GM18498 (cell line): ENCODE measurements at regions not wholly inside any gene's neighbourhood (a gene's known extent, or its start where the extent isn't known, plus 50 kb on each side); places are given as distances from the start of the nearest gene placed in this dataset.

Experiments used
- ATAC-seq: cut with Tn5 transposase; IDR thresholded peaks from one replicate; pipeline ENCODE4 v1.9.1; 2021; ENCODE audit warnings: mild to moderate bottlenecking, moderate library complexity; ENCODE audit not compliant: unreplicated experiment

DNA sequence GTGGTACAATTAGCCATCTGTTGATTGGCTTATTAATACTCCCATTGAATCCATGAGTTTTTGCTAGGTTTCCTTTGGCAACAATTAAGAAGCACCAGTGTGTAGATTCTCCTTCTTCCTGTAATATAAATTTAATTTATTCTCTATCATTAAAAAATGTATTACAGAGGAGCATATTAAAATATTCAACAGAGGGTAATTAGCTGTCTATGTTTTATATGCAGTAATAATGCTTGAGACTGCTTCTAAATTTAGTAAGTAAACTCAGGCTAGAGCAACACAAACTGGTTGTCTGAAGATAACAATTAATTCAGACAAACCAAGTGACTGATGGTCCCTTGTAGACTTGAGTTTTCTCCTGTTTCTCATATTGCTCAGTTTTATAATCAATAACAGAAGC lies 192.4 kb downstream of the FAT4 start:
- ATAC-seq = no peak

DNA sequence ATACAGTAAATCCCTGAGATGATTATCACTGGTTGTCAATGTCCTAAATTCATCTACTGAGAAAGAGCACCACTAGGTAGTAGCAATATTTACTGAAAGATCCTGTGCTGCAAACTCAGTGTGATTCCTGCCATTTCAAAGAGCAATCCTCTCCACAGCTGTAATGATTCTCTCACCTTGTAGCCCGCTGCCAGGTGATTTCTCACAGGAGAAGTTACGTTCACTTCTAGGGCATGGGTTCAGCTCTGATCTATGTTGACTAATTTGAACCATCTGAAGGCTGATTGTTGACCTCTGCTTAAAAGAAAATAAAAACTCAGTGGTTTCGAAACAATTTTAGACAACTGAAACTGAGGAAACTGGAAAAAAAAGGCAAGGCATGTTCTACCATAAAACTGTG lies 197.0 kb downstream of the FAT4 start:
- ATAC-seq = no peak

DNA sequence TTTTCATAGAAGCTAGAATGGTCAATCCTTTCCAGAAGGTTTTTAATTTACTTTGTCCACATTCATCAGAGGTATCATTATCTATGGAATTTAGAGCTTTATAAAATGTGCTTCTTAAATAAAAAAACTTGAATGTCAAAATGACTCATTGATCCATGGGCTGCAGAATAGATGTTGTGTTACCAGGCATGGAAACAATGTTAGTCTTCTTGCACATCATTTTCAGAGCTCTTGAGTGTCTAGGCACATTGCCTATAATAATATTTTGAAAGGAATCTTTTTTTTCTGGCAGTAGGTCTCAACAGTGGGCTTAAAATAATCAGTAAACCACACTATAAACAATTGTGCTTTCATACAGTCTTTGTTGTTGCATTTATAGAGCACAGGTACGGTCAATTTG lies 200.3 kb downstream of the FAT4 start:
- ATAC-seq = no peak

DNA sequence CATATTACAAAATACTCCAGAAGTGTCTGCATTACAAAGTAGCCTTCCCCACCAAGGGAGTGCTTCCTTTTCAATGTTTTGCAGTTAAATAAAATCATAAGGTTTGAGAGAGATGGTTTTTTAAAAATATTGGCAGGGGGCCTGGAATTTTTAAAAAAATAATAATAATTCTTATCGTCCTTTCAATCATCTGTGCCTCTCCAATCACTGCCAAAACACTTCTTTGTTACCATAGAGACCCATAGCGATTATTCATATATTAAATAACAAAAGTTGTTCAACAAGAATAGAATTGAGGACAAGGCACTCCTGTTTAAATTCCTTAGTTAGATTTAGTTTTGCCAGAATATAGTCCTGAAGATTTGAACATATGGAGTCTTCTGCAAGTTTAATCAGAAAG lies 203.1 kb downstream of the FAT4 start:
- no peak for ATAC-seq

DNA sequence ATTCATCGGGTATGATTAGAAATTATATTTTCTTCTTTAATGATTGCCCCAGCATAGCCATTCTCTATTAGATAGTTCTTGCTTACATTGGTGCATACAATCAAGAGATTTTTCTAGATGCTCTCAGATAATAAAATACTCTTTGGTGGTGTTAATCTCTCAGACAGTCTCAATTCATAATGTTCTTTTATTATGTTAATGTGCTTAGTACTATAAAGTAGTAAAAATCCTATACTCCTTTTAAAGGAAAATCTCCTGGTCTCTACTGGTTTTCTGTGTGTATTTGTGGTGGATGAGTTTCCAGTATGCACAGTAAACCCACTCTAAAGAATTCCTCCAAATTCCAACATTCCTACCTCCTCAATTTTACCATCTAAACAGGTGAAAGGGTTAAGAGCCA lies 203.5 kb downstream of the FAT4 start:
- no peak for ATAC-seq

DNA sequence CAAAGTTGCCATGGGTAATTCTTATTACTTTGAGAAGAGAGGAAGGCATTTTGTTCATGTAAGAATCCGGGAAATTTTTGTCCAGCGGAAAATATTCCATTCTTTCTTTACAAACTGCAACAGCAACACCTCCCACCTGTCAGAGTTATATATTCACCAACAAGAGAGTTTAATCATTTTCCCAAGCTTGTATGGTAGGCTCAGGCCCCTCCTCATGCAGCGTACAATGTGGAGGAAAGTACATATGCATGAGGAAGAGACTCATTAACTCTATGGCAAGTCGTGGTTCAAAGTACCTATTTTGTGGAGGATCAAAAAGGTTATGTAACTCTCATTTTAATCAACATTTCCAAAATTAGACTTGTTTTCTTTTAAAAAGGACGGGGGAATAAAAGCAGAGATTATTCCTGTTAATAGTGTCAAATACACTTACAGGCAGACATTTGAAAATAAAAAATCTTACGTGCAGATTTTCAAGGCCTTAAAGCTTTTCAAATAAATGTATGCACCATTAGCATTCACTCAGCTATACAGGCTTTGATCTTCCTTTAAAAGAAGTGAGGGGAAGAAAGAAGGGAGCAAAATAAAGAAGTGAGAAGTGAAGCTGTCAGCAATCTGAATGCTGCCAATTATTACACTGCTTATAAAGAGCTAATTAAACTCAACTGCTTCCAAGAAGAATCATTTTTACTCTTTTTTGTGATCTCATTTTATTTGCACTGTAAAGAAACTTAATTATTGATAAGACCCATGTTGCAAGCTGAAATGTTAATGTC lies 204.8 kb downstream of the FAT4 start:
- no peak for ATAC-seq

DNA sequence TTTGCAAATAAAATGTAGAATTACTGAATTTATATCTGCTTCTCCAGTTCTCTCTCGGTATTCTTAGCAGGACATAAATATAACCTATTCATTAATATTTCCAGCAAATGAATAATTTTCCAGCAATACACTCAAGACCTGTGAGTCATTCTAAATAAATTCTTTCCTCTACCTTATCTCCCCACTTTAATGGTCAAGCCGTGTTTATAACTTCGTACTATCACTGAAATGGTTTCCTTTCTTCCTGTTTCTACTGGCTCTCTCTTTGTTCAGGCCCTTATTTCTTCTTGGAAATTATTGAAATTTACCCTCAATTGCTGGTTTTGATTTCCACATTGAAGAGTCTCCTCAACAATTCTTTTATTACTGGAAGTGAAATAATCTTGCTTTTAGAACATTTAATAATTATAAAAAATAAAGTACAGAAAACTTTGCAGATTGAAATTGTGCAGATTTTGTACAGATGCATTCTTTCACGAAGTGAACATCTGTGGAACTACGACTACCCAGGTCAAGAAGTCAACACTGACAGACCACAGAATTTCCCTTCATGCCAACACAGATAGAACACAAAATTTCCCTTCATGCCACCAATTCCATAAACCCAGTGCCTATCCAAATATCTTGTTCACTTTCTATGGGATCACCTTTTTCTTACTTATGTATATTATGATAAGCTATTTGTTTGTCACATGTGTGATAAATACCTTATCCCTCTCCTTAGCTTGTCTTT lies 205.7 kb downstream of the FAT4 start:
- ATAC-seq = no peak

DNA sequence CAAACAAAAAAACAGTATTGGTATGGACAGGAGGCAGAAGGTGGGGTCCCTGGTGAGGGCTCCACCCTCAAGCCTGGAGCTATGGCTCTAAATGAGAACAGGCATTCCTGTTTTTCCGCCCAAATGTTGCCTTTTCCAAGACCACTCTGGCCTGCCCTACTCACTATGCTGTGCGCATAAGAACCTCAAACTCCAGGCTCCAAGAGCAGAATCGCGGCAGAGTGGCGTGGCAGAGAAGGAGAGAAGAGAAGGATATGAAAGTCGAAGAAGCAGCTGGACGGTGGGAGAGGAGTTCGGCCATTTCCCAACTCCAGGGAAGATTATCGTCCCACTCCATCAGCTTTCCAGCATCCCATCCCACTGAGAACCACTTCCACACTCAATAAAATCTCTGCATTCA lies 207.8 kb downstream of the FAT4 start:
- no peak for ATAC-seq

DNA sequence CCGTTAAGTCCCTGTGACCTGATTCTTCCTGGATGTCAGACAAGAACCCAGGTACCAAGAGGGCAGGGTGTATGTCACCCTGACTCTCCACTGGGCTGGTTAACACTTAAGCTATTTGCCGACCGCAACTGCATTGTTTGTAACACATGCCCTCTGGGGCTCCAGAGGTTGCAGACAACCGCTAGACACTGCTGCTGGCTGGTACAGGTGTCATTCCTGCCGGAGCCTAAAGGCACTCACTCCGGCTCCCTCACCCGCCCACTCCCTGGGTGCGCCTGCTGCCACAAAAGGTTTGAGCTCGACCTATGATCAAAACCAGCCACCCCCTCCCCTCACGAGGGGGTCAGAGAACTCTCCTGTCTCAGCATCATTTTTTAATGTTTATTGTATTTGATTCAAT lies 208.2 kb downstream of the FAT4 start:
- ATAC-seq = no peak

DNA sequence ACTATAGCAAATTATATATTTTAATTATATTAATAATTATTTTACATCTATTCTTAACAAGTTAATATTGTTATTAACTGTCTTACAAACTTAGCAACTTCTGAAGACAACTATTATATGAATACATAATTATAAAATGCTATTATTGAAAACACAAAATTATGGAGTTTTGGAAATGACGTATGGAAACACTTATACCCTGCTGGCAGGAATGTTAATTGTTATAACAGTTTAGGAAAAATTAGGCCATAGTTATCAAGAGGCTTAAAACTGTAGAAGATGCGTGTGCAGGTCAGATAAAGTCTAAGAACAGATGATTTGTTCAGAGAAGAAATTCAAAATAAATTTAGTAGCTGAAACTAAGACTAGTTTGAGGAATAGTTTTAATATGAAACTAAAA lies 211.7 kb downstream of the FAT4 start:
- no peak for ATAC-seq

DNA sequence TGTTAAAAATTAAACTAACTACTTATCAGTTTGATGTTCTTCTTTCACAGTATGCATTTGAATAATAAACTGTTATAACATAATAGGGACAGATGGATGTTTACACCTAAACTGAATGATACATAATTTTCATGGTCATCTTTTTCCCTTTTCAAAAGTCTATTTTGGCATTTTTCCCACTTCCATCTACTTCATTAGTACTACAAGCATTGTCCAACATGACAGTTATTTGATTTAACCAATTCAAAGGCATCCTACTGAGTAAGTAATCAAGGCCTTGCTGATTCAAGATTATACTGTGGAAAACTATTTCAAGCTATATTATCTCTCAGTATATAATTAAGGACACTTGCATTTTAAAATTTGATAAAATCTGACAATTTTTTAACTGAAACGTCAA lies 212.9 kb downstream of the FAT4 start:
- ATAC-seq = no peak

DNA sequence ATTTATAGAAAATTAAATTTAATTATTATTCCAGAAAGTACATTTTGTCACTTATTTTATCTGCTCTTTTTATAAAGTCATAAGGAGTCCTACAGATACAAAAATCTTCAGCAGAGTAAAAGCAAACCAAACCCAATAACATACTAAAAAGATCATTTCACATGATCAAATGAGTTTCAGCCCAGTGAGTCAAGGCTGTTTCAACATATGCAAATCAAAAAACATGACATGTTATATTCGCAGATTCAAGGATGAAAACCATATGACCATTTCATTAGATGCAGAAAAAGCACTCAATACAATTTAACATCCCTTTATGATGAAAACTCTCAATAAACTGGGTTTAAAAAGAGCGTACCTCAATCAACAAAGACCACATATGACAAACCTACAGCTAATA lies 214.3 kb downstream of the FAT4 start:
- ATAC-seq = no peak

DNA sequence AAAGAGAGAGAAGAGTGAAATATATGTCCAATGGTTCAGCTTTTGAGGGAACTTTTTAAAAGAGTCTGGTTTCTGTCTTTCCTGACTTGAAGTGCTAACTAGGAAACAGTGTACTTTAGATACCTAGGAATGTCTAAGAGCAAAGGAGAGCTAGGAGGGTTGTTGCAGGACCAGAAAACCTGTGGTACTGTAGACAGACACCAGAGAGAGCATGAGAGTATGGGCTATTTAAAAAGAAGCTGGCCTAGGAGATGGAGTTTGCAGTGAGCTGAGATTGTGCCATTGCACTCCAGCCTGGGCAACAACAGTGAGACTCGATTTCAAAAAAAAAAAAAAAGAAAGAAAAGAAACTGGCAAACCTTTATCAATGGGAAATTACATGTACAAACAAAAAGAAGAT lies 223.9 kb downstream of the FAT4 start:
- no peak for ATAC-seq

DNA sequence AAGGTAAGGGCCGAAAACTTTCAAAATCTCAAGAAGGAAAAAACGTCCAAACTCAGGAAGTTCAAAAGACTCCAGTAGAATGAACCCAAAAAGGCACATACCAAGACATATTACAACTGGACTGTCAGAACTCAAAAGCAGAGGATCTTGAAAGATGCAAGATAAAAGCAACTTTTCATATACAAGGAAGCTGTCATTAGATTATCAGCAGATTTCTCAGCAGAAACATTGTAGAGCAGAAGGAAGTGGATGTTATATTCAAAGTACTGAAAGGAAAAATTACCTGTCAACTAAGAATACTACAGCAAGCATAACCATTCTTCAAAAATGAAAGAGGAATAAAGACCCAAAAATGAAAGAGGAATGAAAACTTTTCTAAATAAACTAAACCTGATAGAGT lies 224.9 kb downstream of the FAT4 start:
- ATAC-seq = no peak

DNA sequence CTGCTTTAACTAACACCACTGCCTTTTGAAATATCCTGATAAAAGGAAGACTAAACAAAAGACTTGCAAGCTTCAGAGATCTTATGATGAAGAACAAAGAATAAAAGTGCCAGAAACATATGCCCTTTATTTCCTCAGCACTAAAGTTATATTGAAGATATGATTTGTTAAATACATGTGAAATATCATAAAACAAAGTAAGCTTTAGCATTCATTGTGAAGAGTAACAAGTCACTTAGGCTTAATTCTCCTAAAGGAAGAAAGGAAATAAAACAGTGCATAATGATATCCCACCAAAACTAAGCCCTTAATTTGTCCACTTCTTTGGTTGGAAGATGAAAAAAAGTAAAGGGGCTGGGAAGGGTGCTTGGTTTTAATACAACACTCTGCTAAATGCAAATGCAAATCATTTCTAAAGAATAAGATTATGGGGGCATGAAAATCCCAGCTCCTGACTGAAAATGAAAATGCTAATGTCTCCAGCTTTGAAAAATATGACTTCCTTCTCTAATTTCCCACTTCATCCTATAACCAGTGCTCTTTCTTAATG lies 227.2 kb downstream of the FAT4 start:
- no peak for ATAC-seq

DNA sequence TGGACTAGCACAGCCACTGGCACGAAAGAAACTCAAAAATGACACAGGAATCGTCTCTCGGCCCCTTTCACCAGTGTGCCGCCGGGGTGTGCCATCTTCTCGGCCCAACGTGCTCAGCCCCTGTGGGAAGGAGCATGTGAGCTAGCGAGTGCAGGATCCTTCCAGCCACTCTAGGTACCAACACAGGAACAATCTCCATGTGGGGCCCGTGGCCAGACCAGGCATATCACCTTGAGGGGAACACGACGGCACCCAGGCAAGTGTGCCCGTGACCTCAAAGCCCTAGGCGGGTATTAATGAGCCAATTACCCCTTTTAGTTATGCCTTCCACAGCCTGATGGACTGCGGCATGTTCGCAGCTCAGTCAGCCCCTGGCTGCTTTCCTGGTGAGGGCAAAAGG lies 231.5 kb downstream of the FAT4 start:
- ATAC-seq = no peak

DNA sequence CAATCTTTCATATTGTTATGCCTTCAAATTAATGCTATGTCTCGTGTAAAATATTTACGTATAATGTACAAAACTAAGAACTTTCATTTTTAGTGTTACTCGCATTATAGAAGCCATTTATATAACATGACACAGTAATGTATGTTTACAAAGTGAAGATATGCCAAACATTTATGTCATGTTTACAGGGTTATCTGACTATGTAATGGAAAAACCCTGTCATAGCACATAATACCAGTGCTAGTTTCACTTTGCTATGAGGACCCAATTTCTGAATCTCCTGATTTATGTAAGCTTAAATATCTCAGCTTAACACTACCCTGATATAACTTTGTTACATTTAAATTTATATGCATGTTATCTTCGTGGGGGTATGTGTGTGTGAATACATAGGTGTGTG lies 233.1 kb downstream of the FAT4 start:
- ATAC-seq = no peak

DNA sequence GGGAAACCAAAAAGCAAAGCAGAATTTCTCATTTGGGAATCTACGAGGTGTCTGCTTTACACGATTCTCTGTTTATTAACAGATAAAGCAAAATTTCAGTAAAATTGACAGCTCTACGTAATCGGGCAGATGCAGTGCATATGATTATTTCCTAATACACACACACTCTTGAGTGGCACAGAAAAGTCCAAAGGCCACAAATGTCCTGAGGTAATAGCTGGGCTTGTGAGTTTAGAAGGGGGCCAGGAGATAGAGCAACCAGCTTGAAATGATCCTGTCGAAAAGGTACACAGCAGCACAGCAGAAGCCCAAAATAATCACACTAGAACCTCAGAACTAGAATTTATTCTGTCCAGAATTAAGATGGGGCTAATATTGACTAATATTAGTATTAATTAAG lies 236.0 kb downstream of the FAT4 start:
- ATAC-seq = no peak

DNA sequence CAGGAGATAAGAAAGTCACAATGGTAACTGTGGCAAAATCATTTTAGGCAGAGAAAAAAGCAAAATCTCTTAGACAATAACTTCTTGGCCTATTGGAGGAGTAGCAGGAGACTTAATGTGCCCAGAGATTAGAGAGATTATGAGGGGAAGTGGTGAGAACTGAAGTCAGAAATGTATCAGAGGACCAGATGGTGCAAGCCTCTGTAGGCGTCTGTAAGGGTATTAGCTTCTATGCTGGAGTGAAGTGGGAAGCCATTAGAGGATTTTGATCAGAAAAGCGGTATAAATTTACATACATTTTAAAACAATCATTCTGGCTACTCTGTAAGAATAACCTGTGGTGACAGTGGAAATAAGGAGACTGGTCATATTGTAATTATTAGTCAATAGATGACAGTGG lies 236.7 kb downstream of the FAT4 start:
- no peak for ATAC-seq

DNA sequence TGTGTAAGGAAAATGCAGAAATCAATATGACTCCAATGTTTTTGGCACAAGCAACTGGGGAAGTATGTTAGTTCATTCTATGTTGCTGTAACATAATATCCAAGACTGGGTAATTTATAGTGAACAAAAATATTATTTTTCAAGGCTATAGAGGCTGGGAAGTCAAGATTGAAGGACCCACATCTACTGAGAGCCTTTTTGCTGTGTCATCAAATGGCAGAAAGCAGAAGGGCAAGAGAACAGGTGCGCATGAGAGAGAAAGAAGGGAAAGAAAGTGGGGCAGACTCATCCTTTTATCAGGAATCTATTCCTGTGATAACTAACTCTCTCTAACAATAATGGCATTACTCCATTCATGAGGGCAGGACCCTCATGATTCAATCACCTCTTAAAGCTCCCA lies 237.2 kb downstream of the FAT4 start:
- no peak for ATAC-seq

DNA sequence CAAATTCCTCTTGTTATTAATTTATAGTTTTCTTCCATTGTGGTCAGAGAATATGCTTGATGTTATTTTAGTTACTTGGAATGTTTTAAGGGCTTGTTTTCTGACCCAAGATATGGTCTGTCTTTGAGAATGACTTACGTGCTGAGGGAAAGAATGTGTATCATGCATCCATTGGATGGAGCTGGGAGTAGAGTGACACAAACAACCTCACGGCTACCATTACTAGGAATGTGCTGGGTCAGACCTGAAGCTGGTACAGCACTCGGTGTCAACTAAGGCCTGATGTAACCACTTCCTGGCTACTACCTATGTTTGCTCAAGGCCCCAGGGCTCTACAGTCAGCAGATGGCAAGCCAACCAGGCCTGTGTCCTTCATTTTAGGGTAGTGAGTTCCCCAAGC lies 257.8 kb downstream of the FAT4 start:
- ATAC-seq = no peak

DNA sequence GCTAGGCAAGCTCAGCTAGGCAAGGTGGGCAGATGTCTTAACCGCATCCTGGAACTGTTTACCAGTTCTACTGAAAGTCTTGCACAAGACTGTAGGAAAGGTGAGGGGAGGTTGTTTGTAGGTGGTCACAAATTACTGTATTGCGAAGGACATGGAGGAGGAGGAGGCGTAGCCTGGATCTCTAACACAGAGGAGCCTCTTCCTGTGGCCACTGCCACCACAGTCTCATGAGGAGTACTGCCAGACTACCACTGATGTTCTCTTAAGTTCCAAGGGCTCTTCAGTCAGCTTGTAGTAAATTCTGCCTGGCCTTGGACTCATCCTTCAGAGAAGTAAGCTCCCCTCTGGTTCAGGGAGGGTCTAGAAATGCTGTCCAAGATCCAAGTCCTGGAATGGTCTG lies 258.6 kb downstream of the FAT4 start:
- no peak for ATAC-seq
